ENCODE measurements at regions not wholly inside any gene's neighbourhood (a gene's known extent, or its start where the extent isn't known, plus 50 kb on each side); places are given as distances from the start of the nearest gene placed in this dataset.

- TF ChIP-seq ZNF592 (IDR thresholded peaks at IDR 0.05): peak; percentile 78
- no peak for TF ChIP-seq PATZ1 (CRISPR knock-in tag; IDR thresholded peaks at IDR 0.05; ENCODE audit: borderline replicate concordance)
- no peak for TF ChIP-seq NR0B1 (IDR thresholded peaks at IDR 0.05; ENCODE audit: partially characterized antibody)
- TF ChIP-seq RBM34 (IDR thresholded peaks at IDR 0.05; ENCODE audit: borderline replicate concordance, insufficient read depth, low read length): no peak
- TF ChIP-seq AFF4 (CRISPR knock-in tag; IDR thresholded peaks at IDR 0.05): no peak
- TF ChIP-seq ZBTB49 (CRISPR knock-in tag; IDR thresholded peaks at IDR 0.05; ENCODE audit: borderline replicate concordance): no peak
- TF ChIP-seq HDAC8 (tag; IDR thresholded peaks at IDR 0.05): no peak
- no peak for TF ChIP-seq CHCHD3 (CRISPR knock-in tag; IDR thresholded peaks at IDR 0.05)
- no peak for TF ChIP-seq USF1 (CRISPR knock-in tag; IDR thresholded peaks at IDR 0.05)
- no peak for TF ChIP-seq PRMT5 (CRISPR knock-in tag; IDR thresholded peaks at IDR 0.05)
- TF ChIP-seq NR2F6 (CRISPR knock-in tag; IDR thresholded peaks at IDR 0.05): no peak
These were observed 217.1 kb upstream of the MAN1A1 start (continued) for GRCh38 chr6:119566546-119567260.
